ENCODE measurements at regions not wholly inside any gene's neighbourhood (a gene's known extent, or its start where the extent isn't known, plus 50 kb on each side); places are given as distances from the start of the nearest gene placed in this dataset.
A peak's percentile ranks its signal among the peaks of the same experiment; 100 is the strongest.
"Not testable (repeated sequence)": the region's sequence is repeated elsewhere in the genome, so short reads cannot be mapped to it uniquely, and the experiment has no call there.

GRCh38 chr17:43345515-43345914, 53.3 kb upstream of the ARL4D start:
- not testable (repeated sequence) for DNase-seq (ENCODE audit: low read depth)

- no peak for DNase-seq (ENCODE audit: low read depth)
Observed at GRCh38 chr17:43344685-43345084, 54.1 kb upstream of the ARL4D start.

DNA sequence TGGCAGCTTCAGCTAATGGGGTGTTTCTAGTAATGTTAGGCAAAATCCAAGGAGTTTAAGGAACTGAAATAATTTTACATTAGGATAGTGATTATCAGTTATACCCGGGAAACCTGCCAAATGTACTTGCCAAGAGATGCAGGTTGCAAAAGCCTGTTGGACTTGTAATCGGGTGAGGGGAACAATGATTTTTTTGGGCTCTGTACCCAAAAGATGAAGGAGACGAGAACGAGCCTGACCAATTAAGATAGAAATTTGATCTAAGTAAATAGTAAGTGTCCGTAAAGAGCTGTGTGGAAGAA, 56.3 kb upstream of the ARL4D start:
- no peak for DNase-seq (ENCODE audit: low read depth)

DNA sequence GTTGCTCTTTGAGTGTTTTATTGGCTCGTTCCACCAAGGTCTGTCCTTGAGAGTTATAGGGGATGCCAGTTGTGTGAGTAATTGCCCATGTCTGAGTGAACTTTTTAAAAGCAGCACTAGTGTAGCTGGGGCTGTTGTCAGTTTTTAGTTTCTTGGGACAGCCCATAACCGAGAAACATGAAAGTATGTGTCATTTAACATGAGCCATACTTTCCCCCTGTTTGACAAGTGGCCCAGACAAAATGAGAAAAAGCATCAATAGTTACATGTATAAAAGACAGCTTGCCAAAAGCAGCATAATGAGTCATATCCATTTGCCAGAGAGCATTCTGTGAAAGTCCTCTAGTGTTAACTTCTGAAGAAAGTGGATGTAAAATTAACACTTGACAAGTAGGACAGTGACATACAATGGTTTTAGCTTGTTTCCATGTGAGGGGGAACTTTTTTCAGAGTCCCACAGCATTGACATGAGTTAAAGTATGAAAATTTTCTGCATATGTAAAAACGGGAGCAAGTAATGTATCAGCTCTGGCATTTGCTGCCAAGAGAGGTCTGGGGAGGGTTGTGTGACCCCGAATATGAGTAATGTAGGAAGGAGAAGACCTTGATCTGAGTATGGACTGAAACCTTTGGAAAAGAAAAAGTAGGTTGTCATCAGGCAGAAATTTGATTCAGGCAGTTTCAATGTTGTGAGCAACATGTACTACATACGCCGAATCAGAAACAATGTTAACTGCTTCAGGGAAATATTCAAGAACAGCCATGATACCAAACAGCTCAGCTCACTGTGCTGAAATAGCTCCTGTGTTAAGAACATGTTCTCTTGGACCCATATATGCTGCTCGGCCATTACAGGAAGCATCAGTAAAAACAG, 56.8 kb upstream of the ARL4D start:
- peak; percentile 86 for DNase-seq (ENCODE audit: low read depth)

DNA sequence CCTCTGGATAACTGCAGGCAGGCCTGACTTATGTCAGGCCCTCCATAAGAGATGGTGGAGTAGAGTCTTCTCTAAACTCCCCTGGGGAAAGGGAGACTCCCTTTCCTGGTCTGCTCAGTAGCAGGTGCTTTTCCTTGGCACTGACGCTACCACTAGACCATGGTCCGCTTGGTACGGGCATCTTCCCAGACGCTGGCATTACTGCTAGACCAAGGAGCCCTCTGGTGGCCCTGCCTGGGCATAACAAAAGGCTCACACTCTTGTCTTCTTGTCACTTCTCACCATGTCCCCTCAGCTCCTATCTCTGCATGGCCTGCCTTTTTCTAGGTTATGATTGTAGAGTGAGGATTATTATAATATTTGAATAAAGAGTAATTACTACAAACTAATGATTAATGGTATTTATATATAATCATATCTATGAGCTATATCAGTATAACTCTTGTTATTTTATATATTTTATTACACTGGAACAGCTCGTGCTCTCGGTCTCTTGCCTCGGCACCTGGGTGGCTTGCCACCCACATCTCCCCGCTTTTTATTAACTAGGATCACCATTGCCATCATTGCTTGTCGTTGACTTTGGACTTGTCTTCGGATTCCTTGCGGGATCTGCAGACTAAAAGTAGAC, 59.8 kb upstream of the ARL4D start:
- peak; percentile 61 for DNase-seq (ENCODE audit: low read depth)

DNA sequence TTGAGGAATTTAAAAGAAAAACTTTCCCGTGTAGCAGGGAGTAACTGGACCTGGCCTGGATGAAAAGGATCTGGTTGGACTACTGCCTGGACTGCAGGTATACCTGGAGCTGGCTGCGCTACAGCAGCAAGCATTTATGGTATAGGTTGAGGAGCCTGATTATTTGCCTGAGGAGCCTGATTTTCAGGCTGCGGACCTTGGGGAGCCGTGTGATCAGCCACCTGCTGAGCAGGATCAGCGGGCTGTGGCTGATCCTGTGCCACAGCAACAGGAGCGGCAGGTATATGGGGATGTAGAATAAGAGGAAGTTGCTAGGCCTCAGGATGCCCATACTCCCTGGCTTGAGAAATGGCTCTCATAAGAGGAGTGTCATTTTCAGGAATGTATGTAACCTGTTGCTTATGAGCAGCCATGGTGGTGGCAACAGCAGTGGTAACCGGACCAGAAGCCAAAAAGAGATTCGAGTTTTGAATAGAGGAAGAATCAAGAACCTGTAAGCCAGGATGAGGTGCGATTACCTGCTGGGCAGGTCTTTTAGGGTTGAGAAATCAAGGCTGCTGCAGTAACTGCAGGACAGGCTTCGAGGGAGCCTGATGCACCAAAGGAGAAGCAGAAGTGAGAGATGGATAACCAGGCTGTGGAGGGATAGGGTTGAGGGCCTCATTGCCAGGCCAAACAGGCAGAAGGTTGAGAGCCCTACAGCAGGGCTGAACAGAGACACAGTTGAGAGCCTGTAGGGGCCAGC, 60.9 kb upstream of the ARL4D start:
- no peak for DNase-seq (ENCODE audit: low read depth)

GRCh38 chr17:43334738-43335402, 63.9 kb upstream of the ARL4D start:
- no peak for DNase-seq (ENCODE audit: low read depth)

GRCh38 chr17:43333433-43333943, 65.3 kb upstream of the ARL4D start:
- DNase-seq (ENCODE audit: low read depth) = no peak

DNA sequence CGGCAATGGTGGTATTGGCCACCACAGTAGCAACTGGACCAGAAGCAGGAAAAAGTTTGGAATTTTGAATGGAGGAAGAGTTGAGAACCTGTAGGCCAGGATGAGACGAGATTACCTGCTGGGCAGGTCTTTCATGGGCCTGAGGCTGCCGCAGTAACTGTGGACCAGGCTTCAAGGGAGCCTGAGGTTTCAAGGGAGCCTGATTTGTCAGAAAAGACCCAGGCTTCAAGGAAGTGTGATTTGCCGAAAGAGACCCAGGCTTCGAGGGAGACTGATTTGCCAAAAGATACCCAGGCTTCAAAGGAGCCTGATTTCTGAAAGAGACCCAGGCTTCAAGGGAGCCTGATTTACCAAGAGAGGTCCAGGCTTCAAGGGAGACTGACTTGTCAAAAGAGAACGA, 66.6 kb upstream of the ARL4D start:
- no peak for DNase-seq (ENCODE audit: low read depth)

GRCh38 chr17:43330876-43331639, 67.7 kb upstream of the ARL4D start:
- DNase-seq (ENCODE audit: low read depth) = no peak

- no peak for DNase-seq (ENCODE audit: low read depth)
Observed at GRCh38 chr17:43329183-43329582, 69.6 kb upstream of the ARL4D start.

DNA sequence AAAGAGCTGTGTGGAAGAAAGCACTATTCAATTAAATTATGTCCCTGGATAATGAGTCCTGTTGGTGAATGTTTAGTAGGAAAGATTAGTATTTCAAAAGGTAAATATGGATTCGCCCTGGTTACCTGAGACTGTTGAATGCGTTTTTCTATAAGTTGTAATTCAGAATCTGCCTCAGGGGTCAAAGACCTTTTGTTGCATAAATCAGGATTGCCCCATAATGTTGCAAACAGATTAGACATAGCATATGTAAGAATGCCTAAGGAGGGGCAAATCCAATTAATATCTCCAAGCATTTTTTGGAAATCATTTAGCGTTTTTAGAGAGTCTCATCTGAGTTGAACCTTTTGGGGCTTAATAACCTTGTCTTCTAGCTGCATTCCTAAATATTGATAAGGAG, 70.1 kb upstream of the ARL4D start:
- no peak for DNase-seq (ENCODE audit: low read depth)

DNA sequence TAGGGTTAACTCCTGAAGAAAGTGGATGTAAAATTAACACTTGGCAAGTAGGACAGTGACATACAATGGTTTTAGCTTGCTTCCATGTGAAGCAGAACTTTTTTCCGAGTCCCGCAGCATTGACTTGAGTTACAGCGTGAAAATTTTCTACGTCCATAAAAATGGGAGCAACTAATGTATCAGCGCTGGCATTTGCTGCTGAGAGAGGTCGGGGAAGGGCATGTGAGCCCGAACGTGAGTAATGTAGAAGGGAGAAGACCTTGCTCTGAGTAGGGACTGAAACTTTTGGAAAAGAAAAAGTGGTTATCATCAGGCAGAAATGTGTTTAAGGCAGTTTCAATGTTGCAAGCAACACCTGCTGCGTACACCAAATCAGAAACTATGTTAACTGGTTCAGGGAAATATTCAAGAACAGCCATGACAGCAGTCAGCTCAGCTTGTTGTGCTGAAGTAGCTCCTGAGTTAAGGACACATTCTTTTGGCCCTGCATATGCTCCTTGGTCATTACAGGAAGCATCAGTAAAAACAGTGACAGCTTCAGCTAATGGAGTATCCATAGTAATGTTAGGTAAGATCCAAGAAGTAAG, 70.9 kb upstream of the ARL4D start:
- DNase-seq (ENCODE audit: low read depth) = no peak

DNA sequence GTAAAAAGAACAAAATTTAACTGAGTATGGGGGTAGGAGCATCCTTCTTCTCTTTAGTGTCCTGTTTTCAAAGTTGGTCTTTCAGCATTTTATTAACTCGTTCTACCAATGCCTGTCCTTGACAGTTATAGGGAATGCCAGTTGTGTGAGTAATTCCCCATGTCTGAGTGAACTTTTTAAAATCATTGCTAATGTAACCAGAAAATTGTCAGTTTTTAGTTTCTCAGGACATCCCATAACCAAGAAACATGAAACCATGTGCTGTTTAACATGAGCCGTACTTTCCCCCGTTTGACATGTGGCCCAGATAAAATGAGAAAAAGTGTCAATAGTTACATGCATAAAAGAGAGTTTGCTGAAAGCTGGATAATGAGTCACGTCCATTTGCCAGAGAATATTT, 71.4 kb upstream of the ARL4D start:
- peak; percentile 17 for DNase-seq (ENCODE audit: low read depth)

GRCh38 chr17:43326490-43327275, 72.1 kb upstream of the ARL4D start:
- no peak for DNase-seq (ENCODE audit: low read depth)

DNA sequence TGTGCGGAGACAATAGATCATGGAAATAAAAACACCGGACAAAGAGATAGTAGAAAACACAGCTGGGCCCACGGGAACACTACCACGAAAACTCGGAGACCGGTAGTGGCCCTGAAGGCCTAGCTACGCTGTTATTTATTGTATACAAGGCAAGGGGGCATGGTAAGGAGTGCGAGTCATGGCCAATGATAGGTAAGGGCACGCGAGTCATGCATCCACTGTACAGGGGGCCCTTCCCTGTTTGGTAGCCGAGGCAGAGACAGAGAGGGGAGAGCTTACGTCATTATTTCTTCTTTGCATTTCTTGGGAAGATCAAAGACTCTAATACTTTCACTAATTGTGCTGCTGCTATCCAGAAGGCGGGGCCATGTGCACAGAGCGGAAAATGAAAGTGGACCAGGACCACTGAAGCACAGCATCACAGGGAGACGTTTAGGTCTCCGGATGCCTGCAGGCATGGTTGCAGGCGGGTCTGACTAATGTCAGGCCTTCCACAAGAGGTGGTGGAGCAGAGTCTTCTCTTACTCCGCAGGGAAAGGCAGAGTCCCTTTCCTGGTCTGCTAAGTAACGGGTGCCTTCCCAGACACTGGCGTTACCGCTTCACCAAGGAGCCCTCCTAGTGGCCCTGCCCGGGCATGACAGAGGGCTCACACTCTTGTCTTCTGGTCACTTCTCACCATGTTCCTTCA, 74.4 kb upstream of the ARL4D start:
- DNase-seq (ENCODE audit: low read depth) = no peak

DNA sequence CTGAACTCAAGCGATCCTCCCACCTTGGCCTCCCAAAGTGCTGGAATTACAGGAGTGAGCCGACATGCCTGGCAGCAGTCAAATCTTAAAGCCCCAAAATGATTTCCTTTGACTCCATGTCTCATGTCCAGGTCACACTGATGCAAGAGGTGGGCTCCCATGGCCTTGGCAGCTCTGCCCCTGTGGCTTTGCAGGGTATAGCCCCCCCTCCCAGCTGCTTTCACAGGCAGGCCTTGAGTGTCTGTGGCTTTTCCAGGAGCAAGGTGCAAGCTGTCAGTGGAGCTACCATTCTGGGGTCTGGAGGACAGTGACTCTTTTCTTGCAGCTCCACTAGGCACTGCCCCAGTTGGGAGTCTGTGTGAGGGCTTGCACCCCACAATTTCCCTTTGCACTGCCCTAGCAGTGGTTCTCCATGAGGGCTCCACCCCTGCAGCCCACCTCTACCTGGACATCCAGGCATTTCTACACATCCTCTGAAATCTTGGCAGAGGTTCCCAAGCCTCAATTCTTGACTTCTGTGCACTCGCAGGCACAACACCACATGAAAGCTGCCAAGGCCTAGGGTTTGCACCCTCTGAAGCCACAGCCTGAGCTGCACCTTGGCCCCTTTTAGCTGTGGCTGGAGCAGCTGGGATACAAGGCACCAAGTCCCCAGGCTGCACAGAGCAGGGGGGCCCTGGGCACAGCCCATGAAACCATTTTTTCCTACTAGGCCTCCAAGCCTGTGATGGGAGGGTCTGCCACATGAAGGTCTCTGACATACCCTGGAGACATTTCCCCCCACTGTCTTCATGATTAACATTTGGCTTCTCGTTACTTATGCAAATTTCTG, 79.3 kb upstream of the ARL4D start:
- DNase-seq (ENCODE audit: low read depth) = no peak

DNA sequence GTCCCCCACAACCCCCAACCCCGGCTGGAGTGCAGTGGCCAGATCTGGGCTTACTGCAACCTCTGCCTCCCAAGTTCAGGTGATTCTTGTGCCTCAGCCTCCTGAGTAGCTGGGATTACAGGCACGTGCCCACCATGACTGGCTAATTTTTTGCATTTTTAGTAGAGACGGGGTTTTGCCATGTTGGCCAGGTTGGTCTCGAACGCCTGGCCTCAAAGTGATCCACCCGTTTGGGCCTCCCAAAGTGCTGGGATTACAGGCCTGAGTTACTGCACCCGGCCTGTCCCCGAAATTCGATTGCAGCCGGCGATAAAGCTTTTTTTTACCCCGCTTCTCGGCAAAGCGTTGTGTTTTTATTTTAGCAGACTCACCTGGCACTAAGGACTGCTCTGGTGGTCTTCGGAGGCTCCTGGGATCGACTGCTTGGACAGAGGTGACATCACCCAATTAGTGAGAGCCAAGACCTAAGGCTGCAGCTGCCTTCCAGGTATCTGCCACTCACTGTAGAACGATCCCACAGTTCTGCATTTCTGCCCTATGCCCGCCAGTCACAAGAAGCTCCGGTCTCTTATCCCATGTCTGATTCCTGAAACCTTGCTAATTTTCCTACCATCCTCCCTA, 82.2 kb upstream of the ARL4D start:
- peak; percentile 34 for DNase-seq (ENCODE audit: low read depth)
